CD4-positive, alpha-beta T cell treated with Interleukin-12 subunit alpha and Interleukin-12 subunit beta, for 1 hour (primary cell): ENCODE measurements at regions not wholly inside any gene's neighbourhood (a gene's known extent, or its start where the extent isn't known, plus 50 kb on each side); places are given as distances from the start of the nearest gene placed in this dataset.

Experiments used
- DNase-seq: peaks from one replicate; pipeline ENCODE4 v3.0.0-alpha.2; 2020

DNA sequence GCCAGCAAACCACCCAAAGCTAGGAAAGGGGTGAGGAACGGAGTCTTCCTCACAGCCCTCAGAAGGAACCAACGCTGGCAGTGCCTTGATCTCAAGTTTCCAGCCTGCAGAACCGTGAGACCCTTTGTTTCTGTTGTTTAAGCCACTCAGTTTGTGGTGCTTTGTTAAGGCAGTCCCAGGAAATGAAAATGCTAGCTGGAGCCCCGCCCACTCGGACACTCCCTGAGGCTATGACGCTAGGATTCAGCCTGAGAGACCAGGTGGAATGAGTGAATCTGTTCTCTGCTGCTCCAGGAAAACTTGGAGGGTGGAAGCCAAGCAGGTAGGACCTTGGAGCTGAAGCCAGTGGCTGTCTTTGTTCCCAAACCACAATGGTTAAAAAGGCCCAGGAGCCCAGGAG, 196.5 kb upstream of the POU3F1 start:
- DNase-seq: no peak

DNA sequence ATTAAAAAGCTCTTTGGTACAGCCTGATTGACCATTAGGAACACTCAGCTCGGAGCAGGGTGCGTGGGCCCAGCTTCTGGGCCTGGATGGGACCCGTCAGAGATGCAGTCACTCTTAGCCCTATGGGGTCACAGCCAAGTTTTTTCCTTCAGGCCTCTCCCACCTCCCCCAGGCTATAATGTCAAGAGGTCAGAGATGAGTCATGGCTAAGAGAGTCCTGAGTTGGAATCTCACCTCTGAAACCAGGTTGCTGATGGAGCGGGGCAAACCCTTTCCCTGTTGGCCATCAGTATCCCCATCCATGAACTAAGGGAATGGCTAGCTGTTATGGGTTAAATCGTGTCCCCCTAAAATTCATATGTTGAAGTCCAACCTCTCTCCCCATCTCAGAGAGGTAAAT, 195.9 kb upstream of the POU3F1 start:
- no peak for DNase-seq

DNA sequence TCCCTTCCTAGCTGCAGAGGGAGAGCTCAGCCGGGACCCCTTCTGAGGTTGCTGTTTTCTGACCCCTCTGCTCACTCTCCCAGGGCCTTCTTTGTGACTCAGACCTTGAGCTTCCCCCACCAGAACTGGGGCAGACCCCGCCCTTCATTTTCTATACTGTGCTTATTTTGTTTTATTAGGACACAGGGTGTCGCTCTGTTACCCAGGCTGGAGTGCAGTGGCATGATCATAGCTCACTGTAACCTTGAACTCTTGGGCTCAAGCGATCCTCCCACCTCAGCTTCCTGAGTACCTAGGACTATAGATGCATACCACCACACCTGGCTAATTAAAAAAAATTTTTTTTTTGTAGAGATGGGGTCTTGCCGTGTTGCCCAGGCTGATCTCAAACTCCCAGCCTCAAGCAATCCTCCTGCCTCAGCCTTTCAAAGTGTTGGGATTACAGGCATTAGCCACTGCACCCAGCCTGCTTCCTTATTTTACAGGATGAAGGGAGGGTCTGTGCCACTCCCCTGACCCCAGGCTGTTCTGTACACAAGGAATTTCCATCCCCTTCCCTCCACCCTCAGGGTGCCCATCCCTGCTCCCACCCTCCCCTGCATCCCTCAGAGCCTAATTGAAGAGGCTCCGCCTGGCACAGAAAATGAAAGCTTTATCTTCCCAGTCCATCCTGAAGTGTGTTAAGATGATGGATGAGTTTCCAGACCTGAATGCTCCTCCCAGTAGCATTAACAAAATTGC, 195.2 kb upstream of the POU3F1 start:
- no peak for DNase-seq

DNA sequence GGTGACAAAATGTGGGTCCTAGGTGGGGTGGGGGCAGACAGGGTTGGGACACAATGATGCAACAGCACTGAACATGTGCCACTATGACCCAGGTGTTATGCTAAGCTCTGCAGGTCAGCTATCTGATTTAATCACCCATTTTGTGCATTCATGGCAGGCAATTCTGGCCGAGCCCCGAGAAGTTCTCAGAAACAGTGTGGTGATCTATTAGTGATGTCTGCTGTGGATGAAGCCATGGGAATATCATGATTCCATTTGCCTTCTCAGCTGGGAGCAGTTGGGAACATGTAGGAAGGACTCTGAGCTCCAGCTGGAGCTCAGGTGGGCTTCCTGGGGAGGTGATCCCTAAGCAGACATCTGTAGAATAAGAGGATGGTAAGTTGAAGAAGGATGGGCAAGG, 194.0 kb upstream of the POU3F1 start:
- DNase-seq: no peak

DNA sequence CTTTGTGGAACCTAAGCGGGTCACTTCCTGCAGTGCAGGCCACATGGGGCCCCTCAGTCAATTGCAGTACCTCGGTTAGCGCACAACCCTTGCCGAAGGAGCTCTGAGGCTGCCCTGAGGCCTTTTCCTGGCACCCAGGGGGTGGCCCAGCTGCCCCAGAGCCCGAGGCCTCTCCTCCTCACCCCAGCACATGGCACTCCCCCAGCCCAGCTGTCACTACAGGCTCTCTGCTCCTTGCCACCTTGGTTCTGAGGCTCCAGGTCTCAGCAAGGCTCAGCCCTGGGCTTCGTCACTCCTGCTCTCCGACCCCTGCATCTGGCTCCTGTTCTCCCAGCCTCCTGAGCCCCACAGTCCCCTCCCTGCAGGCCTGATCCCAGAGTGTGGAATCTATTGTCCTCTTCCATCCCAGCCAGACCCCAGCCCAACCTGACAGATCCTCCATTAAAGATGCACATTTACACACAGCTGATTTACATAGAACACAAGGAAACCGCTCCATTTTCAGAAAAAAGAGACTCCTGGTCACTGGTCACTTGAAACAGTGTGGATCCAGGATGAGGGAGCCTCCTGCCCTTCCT, 192.8 kb upstream of the POU3F1 start:
- DNase-seq: no peak

DNA sequence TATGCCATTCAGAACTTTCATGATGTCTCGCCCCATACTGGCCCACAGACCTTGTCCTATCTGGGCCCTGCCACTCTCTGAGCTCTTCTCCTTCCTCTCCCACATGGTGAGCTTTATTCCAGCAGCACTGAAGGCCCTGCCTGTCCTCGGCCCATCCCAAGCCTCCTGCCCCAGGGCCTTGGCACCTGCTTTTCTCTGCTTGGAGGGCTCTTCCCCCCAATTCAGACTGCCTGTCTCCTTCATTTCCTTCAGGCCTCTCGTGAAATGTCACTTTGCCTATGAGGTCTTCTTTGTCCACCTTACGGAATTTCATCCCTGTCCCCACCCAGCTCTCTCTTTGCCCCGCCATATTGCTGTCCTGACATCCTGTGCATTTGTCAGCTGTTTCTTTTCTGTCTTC, 191.7 kb upstream of the POU3F1 start:
- DNase-seq: no peak

DNA sequence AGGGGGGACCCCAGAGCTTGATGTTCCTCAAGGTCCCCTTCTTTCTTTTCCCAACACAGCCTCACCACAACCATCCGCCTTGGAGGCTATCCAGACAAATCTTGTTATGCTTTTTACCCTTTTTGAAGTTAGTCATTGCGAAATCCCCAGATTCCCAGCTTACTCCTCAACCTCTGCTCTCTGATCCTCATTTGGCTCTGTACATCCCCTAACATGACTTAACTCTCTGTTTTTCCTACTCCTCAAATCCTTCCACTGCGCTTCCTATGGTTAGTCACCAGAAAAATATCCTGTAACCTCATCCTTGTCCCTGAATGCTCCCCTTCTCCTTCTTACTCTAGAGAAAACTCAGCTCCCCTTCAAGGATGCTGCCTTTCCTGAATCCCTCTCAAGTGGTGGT, 189.1 kb upstream of the POU3F1 start:
- DNase-seq: no peak

DNA sequence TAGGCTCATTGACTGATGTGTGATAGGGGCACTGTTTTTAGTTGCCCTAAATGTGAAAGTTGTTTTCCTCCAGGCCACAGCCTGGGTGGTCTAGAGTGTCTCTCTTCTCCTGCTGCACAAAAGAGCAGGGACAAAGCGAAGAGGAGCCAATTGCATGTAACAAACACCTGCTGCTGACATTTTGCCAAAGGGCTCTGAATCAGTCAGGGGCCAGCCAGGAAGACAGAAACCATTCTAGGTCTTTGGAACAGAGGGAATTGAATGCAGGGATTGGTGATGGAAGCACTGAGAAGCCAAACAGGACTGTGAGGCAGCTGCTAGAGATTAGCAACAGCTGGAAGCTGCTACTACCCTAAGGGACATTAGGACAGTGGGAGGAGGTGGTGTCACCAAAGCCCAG, 185.3 kb upstream of the POU3F1 start:
- DNase-seq: no peak

DNA sequence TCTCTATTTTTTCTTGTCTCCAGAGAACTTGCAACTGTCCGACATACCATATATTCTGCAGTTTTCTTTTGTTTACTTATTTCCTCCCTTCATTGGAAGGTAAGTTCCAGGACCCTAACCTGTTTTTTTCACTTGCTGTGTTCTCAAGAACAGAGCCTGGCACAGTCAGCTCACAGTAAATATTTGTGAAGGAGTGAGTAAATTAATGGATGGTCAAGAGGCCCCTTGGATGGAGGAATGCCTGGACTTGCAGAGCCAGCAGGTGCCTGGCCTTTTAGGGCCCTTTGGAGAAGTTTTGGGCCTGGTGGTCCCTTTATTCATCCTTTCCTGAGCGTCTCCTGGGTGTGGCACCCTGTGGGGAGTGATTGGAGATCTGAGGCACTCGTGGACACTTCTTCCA, 182.1 kb upstream of the POU3F1 start:
- no peak for DNase-seq

DNA sequence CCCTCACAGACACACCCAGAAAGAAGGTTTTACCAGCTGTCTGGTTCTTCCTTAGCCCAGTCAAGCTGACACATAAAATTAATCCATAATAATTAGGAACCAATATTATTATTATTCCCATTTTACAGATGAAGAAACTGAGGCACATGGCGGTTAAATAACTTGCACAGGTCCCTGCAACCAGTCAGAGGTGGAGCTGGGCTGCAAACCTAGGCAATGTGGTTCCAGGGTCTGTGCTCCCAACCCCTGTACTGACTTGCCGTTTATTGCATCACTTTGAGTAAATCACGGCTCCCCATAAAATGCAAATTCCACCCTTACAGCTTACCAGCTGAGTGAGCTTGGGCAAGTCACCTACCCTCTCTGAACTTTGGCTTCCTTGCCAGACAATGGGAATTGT, 179.2 kb upstream of the POU3F1 start:
- no peak for DNase-seq

DNA sequence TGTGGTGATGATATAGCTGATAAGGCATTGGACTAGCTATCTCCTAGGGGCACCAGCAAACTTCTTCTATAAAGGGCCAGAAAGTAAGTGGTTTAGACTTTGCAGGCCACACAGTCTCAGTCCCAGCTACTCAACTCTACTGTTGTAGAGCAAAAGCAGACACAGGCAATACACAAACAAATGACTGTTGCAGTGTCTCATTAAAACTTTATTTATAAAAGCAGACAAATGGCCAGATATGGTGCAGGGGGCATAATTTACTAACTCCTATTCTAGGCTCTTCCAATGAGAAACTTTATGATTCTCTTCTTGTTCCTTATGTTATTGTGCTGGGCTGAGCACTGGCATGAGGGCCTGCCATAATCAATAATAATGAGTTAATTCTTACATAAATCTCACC, 176.8 kb upstream of the POU3F1 start:
- DNase-seq: no peak

DNA sequence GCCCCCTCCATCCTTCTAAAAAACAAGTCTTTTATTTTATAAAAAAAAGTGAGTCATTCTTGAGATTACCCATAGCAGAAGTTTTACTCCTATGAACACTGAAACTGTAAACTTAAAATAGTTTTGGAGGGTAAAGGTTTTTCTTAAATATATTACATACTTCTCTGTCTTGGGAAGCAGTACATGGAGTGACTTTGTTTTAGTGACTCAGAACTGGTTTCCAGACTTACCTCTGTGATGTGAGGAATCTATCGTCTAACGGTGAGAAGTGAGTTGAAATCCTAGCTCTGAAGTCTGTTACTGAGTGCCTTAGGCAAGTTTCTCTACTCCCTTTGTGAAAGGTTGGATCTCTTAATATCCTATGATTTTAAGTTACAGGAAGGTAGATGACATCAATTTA, 176.3 kb upstream of the POU3F1 start:
- no peak for DNase-seq

DNA sequence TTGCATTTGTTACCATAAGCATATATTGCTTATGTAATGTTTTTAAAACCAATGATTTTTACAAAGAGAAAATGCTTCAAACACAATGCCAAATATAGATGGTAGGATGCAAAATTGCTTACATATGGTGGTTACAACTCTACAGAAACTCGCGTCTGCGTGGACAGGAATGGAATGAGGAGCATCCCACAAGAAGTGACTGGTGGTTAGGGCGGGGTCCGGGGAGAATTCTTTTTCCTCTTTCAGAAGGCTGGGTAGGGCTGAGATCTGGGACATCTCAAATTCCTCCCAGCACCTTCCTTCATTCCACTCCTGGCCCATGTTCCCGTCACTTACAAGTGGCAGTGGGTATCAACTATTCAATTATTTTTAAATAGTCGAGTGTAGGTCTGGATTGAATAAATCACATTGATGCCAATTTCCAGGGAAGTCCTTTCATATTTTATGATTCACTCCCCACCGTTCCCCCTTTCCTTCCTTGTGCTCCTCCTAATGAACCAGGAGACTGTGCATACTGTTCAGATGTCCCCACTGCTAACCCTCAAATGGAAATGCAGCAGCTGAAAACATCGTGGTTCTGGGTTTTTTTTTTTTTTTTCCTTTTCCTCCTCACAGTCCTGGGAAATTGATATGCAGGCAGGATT, 174.5 kb upstream of the POU3F1 start:
- no peak for DNase-seq

DNA sequence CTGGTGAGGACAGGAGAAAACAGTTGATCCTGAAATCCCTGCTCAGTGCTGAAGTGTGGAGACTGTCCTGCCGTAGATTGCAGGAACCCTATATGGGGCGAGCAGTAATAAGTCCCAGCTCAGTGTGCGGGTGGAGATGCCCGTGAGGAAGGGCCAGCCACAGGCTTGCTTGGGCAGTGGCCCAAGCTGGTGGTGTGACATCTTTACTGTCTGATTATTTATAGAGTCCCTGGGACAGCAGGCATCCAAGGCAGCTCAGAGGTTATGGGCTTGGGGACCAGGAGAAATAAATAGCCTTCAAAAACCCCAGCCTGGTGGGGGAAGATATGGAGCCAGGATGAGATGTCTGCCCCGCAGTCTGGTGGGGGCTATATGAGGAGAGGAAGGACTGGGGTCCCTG, 170.7 kb upstream of the POU3F1 start:
- DNase-seq: no peak

DNA sequence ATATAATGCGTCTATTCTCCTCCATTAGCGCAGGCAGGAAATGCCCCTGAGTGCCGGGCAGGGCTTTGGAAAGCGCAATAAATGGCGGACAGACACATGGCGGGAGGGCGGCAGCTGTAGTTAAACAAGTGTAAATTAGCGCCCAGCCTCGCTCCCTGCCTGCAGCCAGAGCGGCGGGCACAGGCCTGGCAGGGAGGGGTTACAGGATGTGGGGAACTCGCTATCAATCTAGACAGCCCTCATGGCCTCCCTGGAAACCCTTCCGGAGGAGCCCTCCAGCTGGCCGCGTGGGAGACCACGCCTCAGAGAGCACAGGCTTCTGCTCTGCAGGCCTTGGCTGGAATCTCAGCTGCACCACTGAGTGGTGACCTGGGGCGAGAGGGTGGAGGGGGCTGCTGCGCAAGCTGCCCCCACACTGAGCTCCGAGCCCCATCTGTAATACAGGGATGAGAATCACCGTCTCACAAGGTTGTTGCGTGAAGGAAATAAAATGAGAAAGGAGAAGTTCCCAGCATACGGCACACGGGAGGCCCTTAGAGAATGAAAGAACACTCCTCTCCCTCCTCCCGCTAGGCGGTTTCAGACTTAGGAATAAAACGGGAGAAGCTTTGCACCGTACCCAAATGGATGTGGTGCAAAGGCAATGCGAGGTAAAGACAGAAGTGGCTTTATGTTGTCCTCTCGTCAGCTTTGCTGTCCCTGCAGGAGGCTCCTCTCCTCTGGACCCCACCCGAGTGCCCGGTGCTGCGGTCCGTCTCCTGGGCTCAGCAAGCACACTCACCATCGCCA, 167.2 kb upstream of the POU3F1 start:
- no peak for DNase-seq

DNA sequence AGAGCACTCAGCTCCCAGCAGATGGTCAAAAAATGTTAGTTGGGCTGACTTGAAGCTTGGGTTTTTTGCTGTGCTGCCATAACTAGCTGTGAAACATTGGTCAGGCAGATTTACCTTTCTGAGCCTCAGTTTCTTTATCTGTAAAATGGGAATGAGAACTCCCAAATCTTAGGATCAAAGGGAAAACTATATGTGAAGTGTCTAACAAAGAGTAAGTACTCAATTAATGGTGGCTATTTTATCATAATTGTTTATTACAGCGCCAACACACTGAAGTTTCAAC, 164.2 kb upstream of the POU3F1 start:
- no peak for DNase-seq

DNA sequence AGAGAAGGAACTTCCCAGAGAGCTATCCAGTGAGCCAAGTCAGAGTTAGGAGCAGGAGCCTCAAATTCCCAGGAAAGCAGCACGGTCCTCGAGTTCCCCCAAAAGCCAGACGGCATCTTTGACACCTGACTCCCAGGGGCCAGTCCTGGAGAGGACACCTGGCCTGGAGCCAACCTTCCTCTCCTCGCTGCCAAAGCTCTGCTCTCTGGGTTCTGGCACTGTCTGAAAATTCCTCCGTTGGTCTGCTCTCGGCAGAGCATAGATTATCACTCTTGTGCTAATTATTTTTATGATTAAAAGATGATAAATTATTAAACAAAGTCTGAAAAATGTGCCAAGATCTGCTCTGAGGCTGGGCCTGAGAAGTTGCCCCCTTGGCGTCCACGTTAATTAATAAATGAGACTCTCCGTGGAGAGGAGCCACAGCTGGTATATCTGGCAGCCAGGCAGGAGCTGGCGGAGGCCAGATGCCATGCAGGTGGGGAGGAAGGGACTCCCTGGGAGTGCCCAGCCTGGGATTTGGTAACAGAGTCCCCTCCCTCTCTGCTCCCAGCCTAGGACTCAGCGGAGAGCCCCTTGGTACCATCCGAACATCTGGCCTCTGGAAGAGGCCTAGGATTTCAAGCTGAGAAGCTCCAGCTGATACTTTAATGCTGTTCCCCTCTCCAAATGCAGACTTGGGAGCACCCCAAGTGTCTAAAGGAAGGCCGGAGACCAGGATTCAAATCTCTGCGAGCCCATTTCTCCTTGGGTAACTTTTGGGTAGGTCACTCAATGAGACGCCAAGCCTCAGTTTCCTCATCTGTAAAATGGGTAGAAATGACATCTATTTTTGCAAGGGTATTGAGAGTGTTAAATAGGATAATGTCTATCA, 163.7 kb upstream of the POU3F1 start:
- DNase-seq: no peak

DNA sequence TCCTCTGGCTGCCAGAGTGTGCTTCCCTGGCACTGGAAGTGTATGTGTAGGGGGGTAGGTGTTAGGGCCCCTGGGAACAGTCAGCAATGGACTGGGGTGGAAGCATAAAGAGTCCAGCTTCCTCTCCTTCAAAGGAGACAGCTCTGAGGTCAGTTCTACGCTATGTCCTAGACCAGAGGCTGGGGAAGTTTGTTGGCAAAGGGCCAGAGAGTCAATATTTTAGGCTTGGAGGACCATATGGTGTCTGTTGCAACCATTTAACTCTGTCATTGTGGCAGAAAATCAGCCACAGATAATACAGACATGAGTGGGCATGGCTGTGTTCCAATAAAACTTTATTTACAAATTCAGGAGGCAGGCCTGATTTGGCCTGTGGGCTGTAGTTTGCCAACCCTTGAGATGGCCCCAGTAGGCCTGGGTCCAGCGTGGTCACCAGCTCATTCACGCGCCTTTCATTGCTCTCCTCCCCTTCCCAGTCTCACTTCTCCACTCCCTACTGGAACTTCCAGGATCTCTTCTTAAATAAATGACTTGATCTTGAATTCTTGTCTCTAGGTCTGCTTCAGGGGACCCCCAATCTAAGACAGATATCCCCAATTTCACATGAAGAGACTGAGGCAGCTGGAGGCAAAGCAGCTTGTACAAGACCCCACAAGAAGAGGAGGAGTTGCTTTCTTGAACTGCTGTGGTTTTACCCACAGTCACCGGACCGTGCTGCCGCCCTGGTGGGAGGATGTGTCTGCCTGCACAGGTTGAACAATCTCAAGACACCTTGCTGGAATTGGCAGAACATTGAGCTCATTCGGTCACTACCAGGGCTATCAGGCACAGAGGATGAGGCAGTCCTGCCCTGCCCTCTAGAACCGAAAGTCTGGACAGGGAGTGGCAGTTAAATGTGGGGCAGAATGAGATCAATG, 162.4 kb upstream of the POU3F1 start:
- no peak for DNase-seq

DNA sequence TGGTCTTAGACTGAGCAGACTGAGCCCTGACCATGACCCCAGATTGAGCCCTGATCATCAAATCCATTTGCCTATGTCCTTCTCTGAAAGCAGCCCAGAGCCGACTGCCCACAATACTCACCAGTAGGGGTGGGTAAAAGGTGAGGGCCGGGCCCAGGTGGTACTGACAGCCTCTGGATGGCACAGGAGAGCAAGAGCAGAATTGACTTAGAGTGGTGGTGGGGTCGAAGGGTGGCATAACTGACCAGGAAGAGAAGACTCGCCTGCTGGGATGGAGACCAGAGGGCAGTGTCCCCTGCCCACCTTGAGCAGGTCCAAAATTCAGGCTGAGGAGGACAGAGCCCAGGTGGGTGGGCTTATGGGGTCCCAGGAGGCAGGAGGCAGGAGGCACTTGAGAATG, 161.3 kb upstream of the POU3F1 start:
- no peak for DNase-seq

DNA sequence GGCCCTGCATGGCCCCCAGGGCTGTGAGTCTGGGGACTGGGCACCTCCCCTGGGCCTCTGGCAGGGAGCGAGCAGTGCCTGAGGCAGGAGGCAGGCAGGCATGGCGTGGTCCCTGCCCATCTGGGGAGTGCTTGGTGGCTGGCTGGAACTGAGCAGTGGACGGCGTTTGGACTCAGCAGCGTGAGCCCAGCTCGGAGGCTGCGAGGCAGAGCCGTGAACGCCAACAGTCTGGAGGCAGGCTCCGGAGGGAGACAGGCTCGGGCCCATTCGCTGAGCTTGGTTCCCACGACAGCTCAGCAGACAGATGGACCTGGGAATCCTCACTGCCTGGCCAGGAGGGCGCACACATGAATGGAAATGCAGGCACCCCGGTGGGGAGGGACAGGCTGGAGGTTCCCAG, 160.7 kb upstream of the POU3F1 start:
- DNase-seq: no peak

DNA sequence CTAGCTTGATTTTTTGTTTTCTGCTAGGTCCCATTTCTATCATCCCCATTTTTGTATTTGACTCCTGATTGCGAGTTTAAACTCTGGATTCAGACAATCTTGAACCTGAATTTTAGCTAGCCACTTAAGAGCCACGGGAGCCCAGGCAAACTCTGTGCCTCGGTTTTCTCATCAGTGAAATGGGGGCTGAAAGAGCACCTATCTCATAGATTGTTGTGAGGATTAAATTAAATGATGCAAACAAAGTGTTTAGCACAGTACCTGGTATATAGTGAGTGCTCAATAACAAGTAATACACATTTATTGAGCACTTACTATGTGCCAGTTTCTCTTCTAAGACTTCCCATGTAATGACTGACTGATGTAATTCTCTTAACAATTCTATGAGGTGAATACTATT, 158.1 kb upstream of the POU3F1 start:
- DNase-seq: no peak

DNA sequence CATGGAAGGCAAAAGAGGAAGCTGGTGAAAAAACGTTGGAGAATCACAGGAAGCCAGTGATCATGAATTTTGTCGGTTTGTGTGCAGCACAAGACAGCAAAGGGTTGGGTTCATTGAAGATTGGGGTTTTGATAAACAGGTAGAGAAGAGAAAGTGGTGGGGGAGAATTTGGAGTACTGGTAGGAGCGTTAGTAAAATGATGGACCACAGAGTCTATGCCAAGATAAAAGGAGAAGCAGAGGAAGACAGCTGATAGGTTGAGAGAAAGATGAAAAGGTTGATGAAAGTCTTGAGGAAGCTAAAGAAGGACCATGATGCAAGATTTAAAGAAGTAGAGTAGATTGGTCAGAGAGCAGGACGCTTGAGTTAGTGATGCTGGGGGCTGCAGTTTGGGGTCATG, 156.8 kb upstream of the POU3F1 start:
- no peak for DNase-seq
